GM19438 (cell line): ENCODE measurements at regions not wholly inside any gene's neighbourhood (a gene's known extent, or its start where the extent isn't known, plus 50 kb on each side); places are given as distances from the start of the nearest gene placed in this dataset.

Experiments used
- ATAC-seq: cut with Tn5 transposase; IDR thresholded peaks from one replicate; pipeline ENCODE4 v1.9.1; 2021; ENCODE audit warnings: low read depth; ENCODE audit not compliant: unreplicated experiment

DNA sequence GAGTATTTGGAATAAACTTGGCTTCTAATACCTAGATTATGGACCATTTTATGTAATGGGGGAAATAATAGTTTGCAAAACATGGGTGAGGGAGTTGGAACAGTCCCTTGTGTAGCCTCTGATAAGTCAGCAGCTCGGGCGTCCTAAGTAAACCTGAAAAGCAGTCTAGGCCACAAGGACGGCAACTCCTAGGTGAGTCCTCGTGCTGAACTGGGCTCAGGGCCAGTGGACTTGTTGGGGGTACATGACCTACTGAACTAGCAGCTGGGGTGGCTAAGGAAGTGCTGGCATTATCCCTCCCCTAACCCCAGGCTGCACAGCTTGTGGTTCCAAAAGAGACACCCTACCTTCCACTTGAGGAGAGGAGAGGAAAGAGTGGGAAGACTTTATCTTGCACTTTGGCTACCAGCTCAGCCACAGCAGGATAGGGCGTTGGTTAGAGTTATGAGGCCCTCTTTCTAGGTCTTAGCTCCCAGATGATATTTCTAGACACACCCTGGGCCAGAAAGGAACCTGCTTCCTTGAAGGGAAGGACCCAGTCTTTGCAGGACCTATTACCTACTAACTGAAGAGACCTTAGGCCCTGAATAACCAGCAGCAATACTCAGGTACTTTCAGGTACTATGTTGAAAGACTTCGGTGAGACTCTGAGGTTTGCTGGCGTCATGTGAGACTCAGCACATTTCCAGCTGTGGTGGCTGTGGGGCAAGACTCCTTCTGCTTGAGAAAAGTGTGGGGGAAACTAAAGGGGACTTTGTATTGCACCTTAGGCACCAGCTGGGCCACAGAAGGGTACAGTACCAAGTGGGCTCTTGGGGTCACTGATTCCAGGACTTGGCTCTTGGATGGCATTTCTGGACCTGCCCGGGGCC lies 71.0 kb downstream of the AQP4 start:
- ATAC-seq = no peak

DNA sequence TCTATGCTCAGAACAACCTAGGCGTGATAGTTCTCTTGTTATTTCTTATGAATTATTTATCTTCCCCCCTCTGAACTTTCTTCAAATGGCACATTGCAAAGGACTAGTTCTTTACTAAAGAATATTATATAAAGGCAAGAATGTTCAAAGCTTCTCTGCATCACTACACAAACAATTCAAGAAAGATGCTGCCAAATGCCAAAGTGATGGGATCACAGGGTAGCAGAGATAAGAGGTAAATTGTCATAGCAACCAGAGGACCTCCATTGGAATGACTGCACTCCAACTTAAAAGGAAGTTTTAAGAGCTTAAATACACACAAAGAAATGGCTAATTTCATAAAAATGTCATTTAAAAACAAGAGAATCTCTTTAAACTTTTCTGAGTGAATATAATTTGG lies 72.8 kb downstream of the AQP4 start:
- ATAC-seq = no peak

DNA sequence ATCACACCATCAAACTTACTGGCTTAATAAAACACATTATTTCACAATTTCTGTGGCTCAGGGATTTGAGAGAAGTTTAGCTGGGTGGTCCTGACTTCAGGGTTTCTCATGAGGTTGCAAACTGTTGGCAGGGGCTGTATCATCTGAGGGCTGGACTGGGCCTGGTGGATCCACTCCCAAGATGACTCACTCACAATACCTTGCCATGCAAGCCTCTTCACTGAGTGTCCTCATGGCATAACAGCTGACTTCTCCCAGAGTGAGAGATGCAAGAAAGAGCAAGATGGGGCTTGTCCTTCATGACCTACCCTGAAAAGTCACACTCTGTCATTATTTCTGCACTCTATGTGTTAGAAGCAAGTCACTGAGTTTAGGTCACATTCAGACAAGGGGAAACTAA lies 73.8 kb downstream of the AQP4 start:
- ATAC-seq = no peak

DNA sequence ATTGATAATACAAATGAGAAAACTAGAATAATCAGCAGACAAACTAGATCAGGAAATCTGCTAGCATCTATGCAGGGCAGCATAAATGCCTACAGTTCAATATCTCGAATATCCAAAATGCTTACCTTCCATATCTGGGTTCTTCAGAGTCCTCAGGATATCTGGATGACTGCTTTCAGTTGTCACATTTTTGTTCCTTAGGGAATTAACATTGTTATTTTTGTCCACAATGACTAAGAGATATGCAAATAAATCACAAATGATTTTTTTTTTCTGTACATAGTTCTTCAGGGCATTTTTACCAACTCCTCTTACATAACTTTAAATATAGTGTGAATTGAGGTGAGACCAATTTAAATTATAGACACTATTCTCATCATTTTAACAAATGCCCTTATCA lies 80.9 kb downstream of the AQP4 start:
- no peak for ATAC-seq

DNA sequence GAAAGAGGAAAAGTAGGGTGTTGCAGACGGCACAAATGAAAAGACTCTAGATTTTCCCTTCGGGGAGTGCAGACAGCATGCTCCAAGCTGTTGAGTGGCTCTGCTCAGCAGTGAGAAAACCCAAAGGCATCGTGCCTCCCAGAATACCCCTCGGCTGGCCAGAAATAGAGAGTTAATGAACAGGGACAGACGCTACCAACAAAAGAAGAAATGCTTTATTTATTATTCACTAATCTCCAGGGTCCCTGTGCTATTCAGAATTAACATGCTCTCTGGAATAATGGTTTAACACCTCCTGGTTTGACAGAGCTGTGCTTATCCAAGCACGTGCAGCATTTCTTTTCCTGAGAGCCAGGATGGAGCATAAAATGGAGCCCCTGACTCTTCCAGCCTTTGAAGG lies 82.3 kb downstream of the AQP4 start:
- no peak for ATAC-seq

DNA sequence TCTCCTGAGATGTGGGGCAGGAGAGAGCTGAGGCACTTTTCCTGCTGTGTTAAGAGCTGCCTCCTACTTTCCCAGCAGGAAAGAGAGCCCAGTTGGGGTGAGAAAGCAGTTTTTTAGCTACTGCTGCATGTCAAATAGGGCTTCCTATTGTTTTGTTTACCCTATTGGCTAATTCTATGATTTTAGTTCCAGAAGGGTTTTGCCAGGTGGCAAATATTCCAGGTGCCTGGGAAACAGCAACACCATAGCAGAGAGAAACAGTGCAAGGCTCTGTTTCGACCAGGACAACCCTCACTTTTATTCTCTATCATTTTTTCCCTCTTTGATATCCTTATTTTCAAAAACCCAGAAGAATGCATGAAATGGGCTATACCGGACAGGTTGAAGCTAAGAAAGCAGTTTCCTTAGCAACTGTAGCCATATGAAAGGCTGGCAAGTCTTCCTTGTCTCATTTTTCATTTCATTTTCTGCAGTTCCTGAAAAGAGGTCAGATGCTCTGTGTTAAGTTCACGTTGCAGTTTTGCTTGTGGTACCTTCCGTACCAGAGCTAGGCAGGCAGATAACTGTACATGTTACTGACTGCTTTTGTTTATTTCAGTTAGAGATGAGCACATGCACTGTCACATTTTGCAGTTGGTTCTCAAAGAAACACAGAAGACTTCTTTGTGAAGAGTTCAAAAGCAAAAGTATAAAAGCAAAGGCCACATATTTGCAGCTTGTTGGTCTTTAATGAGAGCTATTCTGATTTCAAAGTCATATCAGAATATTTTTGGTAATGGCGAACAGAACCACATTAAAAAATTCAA lies 84.8 kb downstream of the AQP4 start:
- ATAC-seq = no peak

DNA sequence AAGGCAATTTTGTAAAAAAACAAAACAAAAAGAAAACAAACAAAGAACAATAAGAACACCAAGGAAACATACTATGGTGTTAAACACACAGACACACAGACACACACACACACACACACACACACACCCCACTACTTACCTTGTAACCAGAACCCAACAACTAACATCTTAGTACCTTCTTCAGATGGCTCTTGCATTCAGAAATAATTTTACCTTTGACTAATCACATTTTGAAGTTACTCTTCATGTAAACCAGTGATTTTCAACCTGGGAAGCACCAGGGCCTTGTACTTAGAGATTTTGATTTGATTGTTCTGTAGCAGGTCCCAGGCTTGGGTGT lies 87.5 kb downstream of the AQP4 start:
- no peak for ATAC-seq

DNA sequence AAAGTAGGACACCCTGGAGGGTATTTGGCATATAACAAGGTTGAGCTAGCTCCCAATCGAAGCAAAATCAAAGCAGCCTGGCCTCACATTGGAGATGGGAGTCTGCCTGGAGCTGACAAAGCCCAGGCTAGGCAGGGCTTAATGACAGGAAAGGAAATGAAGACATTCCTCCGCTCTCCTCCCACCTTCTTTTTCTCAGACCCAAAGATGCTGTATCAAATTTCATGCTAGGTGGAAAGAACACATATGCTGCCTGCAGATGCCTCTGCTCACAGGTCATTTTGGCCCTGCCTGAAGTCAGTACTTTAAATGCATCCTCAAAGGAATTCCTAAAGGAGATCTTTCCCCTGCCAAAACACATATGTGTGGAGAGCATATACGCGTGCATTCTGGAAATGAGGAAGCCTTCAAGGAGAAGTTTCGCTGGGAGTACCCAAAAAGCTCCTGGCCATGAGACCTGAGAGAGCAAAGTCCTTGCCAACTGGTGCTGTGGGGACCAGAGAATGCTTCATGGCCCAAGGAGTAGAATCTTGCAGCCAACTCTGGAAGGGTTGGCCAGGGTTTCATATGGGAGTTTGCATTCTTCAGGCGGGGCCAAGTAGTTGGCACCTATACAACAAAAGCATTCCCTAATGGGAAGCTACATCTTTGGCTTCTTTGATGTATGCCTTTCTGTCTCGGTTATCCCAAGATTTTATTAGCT lies 88.0 kb downstream of the AQP4 start:
- no peak for ATAC-seq

DNA sequence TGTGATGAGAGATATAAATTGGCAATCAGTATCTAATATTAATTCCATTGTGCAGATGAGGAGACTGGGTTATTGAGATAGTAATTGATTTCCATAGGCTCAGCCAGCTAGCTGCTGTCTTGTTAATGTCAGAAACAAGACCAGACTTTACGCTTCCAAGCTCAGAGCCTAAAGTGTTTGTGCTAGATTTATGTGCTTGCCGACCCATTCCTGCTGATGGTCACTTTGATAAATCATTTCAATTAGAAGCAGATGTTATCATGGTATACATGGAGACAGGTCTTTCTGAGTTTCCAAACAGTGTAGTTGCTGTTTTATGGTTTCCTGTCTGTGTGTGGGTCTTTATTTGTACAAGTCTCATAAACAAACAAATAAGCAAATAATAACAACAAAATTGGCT lies 92.8 kb downstream of the AQP4 start:
- ATAC-seq = no peak

DNA sequence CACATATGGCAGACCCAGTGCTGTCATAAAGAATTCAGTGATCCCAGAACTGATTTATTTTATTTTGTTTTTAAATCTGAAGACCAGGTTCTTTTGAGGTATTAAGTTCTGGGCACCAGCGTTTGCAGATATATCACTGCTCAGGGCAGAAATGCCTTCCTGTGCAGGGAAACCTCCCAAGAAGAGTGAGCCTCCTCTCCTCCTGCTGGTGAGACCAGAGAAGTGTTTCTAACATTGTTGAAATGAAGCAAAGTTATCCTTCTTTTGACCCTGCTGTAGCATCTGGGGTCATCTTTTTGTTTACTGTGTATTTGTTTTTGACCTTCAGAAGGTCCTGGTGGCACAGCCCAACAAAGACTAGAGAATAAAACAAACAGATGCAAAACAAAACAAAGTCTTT lies 94.0 kb downstream of the AQP4 start:
- ATAC-seq = no peak

DNA sequence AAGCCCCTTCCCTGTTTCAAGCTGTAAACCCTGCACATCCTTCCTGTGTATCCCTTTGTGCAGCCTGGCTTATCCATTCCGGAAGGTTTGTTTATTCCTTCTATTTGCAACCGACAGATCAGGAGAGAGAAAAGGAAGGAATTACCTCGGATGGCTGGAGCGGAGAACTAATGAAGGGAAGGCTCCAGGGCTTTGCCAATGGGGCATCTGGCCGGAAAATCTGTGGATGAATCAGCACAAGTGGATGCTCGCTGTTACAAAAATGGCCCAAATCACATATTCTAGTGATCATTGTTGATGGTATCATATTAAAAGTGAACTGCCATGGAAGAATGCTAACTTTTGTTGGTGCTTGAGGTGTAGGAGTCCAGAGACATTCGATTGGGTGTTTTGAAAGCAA lies 97.1 kb downstream of the AQP4 start:
- no peak for ATAC-seq

DNA sequence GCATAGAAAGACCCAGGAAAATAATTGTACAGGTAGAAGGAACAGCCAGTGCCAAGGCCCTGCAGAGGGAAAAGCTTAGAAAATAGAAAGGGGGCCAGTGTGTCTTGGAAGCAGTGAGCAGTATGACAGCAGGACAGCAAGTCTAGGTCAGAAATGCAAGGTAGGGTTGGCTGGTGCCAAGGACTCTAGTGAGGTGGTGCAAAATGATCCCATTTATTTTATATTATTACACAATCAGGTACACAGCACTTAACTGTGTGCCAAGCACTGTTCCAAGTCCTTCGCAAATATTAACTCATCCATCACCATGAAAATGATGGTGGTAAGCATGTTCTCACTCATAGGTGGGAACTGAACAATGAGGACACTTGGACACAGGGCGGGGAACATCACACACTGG lies 100.0 kb downstream of the AQP4 start:
- no peak for ATAC-seq

DNA sequence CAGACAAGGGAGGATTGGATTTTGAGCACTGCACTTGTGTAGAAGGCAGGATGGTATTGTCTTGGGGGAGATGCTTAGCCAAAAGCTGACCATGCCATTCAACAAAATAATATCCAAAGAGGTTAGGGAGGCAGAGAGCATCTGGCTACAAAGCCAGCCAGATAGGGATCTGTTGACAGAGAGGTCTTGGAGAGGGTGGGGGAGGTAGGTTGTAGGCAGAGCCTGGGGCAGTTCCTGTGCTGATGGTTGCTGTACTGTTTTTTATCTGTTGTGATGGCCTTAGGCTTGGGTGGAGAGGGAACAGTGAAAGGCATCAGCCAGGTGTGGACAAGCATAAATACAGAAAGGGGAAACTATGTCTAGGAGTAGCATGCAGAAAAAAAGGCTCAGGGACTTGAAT lies 100.9 kb downstream of the AQP4 start:
- ATAC-seq = no peak

DNA sequence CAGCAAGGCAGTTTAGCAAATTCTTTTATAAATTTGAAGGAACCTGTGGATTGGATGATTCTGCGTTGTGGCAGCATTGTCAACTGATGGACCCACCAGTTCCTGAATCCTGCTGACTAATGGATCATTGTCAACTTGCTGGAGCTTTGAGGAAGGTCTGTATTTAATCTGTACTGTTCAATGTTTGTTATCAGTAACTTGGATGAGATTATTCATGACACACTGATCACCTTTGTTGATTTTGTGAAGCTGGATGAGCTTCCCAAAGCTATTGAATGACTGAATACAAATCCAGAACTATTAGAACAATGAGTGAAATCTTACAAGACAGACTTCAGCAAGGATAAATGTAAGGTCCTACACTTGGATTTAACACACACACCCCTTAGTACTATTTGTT lies 101.3 kb downstream of the AQP4 start:
- ATAC-seq = no peak

DNA sequence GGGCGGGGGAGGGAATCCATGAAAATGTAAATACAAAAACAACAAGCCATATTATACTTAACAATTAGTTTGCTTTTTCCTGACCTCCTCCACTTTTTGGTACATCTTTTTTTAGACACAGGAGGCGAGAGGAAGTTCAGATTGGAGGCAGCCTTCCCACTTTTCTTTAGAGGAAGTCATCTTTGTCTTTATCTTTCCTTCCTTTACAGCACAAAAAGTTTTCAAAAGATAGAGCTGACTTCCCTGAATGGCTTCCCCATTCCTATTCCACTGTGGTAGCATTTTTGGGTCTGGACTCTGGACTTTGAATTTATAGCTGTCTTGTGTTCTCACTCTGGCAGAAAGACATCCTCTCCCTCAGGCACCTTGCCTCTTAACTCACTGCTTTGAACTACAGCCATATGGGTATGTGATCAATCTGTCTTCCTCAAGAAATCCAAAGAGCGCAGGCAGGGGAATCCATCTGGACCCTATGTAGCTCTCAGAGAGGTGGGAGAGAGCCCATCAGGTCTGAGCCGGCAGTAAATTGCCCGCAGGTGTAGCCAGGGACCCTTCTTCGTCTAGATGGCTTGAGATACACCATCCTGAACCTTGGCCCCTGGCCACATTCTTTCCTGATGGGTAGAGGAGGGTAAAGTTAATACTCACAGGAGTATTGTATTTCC lies 101.9 kb downstream of the AQP4 start:
- no peak for ATAC-seq

DNA sequence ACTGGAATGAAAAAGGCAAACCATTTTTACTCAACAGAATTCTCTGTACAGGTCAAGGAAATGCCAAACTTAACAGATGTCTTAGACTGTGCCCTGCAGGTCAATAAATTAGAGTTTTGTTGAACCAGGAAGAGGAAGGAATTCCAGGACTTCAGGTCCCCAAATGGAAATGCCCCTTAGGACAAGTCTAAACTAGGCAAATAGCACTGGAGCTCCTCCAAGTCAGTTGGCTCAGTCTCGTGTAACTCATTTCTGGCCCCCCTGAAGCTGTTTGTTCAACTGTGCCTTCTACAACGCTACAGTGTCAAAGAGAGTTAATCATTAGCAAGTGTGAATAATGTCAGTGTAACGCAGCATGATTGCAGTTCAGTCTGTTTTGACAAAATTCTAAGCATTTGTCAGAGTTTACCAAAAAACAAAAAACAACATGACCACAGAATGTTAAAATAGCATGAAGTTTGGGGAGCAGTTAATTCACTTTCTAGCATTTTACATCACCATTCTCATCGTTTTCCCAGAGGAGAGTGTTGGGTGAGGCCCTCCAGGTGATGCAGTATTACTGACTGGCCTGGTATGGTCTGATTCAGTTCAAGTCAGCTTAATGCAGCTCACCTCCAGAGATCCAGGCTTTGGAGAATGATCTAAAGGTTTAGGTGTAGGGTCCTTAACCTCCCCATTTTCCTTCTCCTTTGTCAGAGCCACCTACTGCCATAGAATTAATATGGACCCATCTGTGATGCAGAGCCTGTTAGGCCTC lies 108.1 kb downstream of the AQP4 start:
- no peak for ATAC-seq

DNA sequence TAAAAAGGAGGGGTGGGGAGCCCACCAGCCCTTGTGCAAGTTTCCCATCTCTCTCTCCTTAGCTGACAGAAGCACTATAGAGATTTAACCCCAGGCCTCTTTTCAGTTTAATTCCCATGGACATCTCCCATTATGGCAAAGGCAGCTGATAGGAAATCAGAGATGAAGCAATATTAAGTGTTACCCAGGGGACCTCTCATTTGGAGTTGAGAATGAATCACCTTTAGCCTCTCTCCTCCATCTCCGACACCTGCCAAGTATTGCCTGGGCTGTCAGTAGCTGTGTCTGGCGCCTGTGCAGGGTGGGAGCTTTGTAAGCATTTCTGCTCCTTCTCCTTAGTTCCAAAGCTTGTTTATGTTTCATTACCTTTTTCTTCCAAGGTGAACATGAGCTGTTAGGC lies 109.0 kb downstream of the AQP4 start:
- ATAC-seq = no peak

DNA sequence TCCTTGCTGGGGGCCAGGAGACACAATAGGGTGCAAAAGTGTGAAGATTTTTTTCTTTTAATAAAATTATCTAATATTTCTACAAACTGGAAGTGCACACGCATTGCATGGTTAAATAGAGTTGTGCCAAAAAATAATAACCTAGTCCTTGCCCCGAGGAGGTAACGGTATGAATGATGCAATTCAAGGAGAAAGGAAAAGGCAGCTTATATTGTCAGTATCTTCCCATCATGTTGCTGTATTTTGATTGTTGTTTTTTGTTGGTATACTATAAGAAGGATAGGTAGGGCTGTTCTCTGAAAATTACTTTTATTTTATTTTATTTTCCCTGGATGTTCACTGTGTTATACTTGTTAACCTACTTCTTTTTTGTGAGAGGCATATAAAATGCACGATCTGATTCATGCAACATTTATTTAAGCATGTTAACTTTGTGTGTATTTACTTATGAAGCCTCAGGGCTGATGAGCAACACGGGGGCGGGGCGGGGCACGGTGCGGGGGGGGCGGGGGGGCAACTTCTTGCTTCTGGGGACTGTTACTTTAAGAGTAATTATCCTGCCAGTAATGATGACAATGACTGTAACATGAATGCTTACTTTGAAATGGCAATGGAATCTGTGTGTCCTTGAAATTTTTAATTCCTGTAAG lies 118.6 kb downstream of the AQP4 start:
- no peak for ATAC-seq

DNA sequence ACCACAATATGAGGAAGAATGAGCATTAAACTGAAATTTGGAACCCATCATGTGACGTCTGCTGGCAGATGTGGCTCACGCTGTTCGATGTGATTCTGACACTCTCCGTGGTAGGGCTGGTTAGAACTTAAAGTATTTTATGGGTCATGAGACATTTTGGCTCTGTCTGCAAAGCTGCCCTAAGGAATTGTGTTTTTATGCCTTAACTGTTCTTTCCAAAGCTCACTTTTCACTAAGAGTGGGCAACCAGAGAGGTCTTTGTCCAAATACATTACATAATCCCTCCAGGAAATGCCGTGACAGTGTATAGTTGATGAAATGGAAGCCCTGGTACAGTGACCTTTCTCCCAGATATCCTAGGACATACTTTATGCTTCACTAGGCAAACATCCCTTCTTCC lies 119.1 kb downstream of the AQP4 start:
- no peak for ATAC-seq
